NCI-H345 treated with DMSO at 0.1 percent for 48 hours (cell line): ENCODE measurements at regions not wholly inside any gene's neighbourhood (a gene's known extent, or its start where the extent isn't known, plus 50 kb on each side); places are given as distances from the start of the nearest gene placed in this dataset.

Experiments
- DNase-seq: peaks from one replicate; lab custom pipeline; 2025; ENCODE audit not compliant: unreplicated experiment; lab: John Stamatoyannopoulos, UW

DNA sequence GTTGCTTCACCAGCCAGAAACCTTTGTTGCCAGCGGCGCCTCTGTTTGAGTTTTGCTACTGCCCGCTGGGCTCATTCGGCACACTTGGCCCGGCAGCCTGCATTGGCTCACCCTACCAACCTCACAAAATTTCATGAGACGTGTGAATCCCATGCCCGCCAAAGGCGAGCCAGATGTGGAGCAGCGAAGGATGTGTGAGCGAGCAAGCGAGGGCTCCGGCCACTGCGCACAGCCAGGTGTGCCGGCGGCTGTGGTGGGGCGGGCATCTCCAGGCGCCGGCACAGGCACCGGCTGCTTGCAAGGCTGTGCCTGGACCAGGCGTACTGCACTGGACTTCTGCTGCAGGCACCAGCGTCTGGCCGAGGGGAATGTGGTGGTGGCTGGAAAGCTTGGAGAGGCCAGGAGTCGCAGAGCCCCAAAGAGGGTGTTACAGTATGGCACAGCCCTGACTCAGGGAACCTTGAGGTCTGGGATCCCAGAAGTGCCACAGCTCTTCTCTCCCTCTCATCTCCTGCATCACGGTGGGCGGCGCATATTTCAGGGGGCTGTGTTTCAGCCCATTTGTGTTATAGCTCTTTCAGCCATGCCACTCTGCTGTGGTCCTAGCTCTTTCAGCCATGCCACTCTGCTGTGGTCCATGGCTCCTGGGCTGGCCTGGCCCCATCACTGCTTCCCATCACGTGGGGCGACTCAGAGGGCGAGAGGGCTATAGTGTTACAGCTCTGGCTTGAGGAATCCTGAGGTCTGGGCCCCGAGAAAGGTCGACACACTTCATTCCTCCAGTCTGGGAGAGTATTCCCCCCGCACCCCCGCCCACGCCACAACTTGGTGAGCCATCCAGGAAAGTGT is 592.0 kb upstream of the SLITRK5 start:
- no peak for DNase-seq

DNA sequence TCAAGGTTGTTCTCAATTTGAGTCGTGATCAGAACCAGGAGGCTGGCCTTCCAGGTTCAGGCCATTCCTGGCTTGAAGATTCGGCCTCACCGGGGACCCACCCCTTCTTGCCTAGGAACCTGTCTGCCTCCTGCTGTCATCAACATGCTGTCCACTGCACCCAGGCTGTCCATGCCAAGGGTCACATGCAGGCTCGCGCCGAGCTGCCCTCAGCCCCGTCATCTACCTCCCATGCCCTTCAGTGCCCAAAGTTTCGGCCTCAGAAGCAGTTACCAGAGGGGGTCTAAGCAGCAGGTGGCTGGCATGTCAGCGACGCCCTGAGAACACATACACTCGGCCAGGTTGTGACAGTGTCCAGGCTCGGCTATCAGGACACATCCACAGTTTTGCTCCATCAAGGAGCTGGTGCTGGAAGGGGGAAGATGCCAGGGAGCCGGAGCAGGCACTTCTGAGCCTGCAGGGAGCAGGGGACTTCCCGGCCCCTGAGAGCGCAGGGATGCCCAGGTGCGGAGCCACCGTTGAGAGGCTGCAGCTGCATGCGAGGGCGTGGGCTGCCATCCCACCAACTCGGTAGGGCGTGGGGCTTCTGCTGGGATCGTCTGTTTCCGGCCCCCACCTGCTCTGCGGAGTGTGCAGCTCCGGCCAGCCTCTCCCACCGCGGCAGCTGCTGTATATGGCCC is 590.9 kb upstream of the SLITRK5 start:
- DNase-seq, result no peak

DNA sequence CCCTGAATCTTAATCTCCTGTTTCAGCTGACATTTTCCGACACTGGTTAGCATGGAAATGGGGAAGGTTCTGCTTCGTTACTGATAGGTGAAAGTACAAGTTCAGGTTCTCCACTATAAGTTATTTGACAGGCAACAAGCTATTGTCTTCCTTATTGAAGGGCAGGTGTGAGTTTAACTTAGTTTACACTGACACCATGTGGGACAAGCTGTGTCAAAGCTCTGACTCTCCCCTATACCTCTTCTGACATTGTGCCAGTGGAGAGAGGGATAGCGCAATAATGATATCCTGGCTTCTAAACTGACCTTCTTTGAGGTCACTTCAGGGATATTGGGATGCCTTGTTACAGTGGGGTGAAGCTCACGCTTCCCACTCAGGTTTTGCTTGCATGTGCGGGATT is 587.0 kb upstream of the SLITRK5 start:
- DNase-seq, result no peak

DNA sequence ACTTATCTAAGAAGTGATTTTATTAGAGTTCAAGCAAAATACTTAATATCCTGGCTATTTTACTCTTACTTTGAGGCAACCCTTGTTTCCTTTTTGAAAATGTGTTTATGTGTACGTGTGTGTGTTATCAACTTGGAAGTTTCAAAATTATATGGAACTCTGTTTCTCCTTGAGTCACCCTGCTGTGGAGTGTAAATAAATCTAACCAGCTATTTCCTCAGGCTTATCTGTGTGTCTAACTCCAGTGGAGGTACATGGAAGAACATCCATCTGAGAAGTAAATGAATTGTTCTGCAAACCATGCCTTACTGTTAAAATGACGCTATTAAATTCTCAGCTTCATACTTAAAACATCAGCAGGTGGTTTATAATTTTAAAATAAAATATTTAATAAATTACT is 583.4 kb upstream of the SLITRK5 start:
- no peak for DNase-seq

DNA sequence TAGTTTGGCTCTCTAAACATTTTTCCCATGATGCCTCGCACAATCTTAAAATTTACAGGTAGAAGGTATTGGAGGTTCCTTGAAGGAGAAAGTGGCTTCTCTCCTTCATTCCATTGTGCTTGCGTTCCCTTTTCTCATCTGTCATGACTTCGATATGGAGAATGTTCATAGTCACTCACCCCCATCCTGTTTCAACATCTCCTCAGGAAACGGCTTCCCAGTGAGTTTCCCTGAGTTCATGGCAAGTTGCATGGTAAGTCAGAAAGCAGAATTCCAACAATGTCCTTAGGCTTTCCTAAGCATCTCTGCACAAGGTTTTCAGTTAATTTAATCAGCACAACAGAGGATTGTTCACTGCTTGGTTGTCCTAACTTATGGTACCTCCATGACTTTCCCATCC is 581.8 kb upstream of the SLITRK5 start:
- DNase-seq, result no peak

DNA sequence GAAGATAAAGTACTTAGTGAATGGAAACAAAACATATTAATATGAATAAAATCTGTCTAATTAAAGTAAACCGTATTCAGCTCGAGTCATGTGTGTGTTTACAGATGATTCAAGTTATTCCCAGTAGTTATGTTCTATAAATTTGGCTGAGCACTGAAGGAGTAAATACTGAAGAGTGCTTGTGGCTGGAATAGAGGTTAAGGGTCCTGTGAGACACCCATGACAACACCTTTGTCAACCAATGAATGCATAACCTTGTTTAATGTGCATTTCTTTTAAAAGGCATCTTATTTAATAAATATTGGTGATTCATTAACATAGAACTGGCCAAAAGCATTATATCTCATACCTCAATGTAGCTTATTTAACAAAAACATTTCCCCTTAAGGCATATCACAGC is 577.8 kb upstream of the SLITRK5 start:
- DNase-seq, result no peak

DNA sequence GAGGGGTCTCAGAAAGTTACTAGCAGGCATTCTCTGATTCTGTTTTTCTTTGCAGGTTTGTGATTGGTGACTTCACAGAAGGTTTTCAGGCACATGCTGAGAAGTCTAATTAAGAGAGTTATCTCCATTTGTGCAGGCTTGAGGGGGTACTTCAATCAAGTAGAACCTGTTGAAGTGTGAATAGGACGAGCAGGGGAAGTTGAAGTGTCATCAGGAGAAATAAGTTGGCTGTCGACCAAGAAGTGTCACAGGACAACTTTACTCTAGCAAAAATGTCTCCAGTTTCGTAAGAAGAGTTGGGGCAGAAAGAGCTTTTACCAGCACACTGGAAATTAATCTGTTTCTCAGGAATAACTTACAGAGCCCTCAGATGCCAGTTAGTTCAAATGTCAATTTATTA is 576.5 kb upstream of the SLITRK5 start:
- DNase-seq, result peak; percentile 23

DNA sequence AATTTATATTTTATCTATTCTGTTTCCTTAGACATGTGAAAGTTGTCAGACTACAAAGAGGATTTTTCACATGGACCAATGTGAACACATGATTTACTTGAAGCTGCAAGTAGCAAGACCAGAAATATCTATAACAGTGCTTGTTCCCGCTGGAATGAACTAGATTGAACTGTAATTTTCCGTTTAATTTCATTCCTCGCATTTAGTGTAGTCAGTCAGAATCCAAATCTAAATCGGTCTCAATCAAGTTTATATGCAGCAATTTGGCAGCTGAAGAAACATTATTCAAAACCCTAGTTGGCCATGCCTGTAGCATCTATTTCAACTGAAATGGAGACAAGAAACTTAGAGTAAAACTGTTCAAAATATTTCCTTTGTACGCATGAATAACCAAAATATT is 570.7 kb upstream of the SLITRK5 start:
- DNase-seq, result no peak

DNA sequence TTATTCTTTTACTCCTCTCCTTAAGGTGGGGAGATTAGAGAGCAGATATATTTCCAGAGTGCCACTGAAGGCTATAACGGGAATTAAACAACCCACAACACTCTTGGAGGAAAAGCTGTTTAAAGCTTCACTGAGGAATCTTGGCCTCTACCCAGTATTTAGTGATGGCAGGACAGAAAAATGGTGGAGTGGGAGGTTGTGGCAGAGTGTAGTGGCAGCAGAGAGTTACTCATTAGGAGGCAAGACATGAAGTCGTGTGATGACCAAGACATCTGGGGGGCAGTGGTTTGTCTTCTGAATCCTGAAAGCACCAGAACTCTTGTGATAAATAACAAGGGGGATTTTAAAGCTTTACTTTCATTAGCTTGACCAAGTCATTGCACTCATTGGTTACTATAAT is 563.5 kb upstream of the SLITRK5 start:
- DNase-seq, result no peak

DNA sequence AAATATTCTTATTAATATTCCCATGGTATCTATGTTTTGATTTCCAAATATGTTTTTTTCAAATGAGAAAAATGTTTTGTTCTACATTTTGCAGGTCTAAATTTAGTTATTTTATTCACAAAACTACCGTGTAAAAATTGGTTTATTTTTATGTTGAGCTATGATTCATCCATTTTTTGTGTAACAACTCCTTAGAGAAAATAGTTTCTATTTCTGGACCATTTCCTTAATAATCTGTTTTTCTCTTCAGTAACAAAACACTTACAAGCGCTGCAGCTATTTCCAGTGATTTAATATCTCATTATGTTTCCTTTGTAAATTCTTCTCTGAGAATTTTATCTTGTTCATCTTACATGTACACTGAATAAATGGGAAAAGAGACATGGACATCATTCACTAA is 550.7 kb upstream of the SLITRK5 start:
- no peak for DNase-seq

DNA sequence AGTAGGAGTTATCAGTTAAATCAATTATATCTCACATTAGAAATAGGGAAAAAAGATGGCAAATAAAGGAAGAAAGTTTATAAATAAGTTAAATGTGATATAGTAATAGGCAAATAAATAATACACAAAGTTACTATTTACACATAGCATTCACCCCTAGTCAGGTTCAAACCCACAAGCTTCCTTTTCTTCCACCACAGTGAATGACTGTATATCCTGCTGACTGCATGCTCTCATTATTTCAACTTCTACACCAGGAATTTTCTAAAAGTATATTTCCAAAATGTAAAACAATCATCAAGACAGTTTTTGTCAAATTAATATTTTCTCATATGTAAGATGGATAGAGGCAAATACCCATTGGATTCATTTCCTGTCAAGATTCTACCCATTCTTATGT is 548.6 kb upstream of the SLITRK5 start:
- DNase-seq, result no peak

DNA sequence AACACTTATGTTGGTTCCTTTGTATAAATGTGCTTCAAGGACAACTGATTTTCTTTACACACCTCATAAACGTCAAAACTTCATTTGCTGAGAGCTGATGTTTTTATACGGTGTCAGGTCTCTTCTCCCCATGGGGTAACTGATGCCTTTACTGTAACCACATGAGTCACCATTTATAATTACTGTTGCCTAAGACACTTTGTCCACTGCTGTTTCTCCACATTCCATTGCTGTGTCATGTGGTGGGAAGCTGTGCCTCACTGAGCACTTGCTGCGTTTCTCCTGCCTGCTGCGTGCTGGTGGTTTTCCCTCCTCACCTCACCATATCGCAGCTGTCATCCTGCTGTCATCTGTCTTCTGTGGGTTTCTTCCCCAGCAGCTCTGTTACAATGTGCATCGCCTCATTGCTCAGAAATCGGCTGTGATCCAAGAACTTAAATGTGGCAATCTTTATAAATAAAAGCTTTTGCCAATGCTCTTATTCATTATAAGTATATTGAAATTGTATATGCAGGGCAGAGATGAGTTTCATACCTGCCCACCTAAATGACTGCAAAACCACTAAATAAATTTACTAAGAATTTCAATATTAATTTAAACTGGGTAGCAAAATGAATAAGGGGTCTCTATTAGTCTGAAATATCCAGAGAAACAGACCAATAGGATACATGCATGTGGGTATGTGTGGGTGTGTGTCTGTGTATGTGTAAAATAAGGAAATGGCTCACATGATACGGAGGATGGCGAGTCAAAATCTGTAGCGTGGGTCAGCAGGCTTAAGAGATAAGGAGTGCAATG is 547.0 kb upstream of the SLITRK5 start:
- DNase-seq, result peak; percentile 25

DNA sequence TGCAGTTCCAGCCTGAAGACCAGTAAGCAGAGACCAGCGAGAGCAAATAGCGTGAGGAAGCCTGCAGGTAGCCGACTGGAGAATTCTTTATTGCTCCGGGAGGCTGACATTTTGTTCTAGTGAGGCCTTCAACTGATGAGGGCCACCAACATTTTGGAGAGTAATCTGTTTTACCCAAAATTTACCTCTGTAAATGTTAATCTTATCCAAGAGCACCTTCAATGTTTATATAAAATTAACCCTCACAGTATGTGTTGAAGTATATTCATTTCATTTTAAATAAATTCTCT is 546.4 kb upstream of the SLITRK5 start:
- DNase-seq, result no peak

DNA sequence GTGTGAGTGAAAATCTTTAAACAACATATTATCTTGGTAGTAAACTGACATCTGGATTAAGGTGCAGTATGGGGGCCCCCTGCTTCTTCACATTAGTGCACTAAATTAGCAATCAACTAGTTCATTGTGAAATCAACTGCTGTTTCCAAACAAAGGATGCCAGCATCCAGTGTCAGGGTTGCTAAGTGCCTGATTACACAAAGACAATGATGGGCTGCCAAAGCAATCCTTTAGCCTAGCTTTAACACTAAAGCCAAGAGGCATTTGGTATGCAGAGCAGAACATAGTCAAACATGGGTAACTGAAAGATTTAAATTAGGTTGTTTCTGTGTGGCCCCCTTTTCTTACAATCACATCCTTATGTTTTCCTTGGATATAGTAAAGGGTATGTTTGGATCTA is 543.1 kb upstream of the SLITRK5 start:
- no peak for DNase-seq

DNA sequence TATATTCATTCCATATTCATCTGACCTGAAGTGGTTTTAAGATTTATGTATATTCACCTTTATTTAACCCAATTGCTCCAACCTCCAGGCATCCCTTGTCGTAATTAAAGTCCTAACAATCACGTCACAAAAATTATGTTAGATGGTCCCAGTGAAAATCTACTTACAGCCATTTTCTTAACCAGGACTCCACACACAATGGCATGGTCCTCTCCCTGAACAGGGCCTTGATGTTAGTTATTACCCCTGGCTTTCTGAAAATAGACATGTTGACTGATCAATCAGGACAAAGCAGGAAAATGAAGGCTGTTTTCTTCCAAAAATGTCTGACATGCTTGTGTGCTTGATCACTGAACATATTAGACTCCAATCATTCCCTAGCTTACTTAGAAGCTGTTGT is 542.7 kb upstream of the SLITRK5 start:
- DNase-seq, result no peak

DNA sequence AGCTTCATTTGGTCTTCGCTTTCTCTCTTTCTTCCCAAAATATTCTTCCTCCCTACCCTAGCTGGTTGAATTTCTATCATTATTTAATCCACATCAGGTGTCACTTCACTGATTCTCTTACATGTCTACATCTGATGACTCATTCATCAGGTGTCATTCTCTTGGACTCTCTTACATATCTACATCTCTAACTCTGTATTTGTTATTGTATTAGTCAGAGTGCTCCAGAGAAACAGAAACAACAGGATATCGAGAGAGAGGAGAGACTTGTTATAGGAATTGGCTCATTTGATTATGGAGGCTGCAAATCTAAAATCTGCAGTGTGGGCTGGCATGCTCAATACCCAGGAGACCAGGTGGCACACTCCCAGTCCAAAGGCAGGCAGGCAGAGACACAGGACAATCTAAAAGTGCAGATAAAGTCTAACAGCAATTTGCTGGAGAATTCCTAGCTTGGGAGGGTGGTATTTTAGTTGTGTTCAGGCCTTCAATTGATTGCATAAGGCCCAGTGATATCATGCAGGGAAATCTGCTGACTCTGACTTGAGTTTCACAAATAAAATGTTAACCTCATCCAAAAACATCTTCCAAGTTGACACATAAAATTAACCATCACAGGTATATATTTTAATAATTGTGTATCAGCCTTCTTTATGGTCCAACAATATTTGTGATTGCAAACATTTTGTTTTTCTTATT is 541.4 kb upstream of the SLITRK5 start:
- no peak for DNase-seq

DNA sequence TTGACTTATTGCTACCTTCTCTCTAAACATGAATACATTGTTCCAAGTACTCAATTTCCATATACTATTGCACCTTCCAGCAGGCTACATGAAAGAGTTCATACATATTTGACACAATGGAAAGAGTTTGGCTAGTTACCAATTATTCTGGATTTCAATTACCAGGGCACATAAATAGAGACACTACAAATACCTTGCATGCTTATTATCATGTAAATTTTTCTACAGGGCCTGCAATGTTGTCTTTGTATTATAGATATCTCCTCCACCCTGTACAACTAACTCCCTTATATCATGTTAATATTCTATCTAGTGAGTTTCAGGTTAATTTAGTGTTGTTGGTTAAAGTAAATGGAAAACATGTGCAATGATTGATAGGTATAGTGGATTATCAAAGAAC is 540.7 kb upstream of the SLITRK5 start:
- peak; percentile 50 for DNase-seq

DNA sequence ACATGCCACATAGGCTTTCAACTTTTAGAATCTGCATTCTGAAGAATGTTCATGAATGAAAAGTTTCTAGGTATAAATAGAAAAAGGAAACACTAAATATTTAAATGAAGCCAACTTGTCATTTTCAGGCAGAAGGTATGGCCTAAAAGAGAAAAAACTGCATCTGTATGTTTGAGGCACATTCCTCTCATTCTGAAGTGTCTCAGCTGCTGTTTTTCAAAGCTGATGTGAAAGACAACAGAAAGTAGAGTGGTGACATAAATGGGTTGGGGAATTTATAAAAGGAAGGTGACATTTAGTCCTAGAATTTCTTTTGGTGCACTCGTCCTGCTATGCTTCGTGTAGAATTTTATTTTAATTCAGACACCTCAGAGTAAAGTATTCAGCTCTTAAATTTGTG is 539.6 kb upstream of the SLITRK5 start:
- no peak for DNase-seq

DNA sequence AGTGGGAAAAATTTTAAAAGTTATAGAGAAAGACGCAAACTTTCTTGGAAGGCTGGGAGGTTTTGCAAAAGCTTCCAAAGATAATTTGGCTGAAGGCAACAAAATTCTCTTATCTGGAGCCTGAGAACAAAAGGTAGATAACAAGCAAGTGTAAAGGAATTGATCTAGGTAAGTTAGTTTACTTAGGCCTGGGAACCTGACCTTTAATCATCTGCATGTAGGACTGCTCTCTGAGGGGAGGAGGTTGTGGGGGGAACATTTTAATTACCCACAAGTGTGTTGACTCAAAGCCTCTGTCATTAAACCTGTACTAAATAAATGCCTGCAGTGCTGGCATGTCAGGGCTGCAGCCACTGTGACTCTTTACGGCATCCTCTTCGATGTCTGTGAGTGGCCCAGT is 532.3 kb upstream of the SLITRK5 start:
- no peak for DNase-seq

DNA sequence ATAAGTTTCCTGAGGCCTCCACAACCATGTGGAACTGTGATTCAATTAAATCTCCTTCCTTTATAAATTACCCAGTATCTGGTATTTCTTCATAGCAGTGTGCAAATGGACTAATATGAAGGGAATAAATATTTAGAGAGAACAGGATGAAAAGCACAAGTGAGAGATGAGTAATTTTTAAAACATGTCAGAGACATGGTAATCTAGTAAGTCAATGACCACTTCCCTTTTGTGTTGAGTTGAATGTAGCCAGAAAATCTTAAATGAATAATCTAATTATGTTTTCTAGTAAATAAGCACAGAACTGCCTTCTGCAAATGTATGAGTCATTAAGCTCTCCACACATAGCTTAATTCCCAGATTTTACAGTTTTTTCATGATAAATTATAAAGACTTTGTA is 524.1 kb upstream of the SLITRK5 start:
- no peak for DNase-seq

DNA sequence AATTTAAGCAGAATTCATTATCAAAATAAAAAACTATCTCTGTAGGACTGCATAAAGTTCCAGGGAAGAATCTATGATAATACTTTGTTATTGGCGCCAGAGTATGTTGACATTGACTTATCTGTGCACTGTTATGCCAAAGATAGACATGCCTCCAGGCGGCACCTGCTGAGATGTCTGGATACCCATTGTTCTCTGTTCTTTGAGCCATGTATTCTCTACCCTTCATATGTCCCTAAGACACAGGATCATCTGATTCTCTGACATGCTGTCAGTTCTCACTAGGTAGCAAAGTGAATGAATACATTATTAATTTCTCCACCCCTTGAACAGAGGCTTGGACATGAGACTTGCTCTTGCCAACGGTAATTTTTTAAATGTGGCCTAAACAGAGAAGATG is 517.8 kb upstream of the SLITRK5 start:
- no peak for DNase-seq

DNA sequence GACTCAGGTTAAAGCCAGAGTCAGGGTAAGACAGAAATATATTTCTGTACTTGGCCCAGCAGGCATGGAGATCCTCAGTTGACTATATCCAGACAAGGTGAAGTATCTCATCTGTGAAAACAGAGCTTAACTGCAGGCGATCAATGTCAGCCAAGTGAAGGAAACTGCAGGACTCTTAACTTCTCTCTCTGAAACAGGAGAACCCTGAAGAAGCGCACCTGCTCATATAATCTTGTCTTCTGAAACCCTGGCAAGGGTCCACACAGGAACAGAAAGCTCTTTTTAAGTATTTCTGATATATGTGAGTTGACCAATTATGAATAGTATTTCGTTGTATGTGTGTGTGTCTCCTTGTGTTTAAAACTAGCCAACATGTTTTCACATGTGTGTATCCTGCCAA is 504.8 kb upstream of the SLITRK5 start:
- no peak for DNase-seq
